K562 (cell line): ENCODE measurements at regions not wholly inside any gene's neighbourhood (a gene's known extent, or its start where the extent isn't known, plus 50 kb on each side); places are given as distances from the start of the nearest gene placed in this dataset.

Source experiments
- ATAC-seq: fragments of 200-7000 bp; cut with Tn5 transposase; 3 replicates; pipeline ENCODE4 v1.9.1; 2020; ENCODE audit warnings: moderate library complexity
- BruUV-seq: library from RNA; stranded (reverse); fragments of 400-500 nt; replicated peaks from 2 replicates; lab custom pipeline; 2021; lab: Mats Ljungman, UMichigan
- CTCF ChIA-PET: fragments of 300-600 bp; formaldehyde crosslinking; extraction: SDS; loops from one replicate; lab custom pipeline; 2021; ENCODE audit warnings: low intra/inter-chr PET ratio; lab: Yijun Ruan, JAX
- POLR2A ChIA-PET: fragments of 300-600, 350-650 bp; sonication (Branson Sonifier 250); formaldehyde crosslinking; extraction: SDS; loops from one replicate; lab custom pipeline; 2021; ENCODE audit warnings: antibody characterized with exemption, inconsistent platforms; lab: Yijun Ruan, JAX
- DNase-seq, 4 experiments: peaks; one replicate each; pipeline versions ENCODE4 v3.0.0 to v3.0.0-alpha.2; 2011 to 2018; ENCODE audit warnings: low spot score in 3 of 4, mixed read lengths in 3 of 4; ENCODE audit errors: extremely low read depth in 1 of 4
- FAIRE-seq: peaks from 2 replicates; lab custom pipeline; 2011; peaks lifted over from hg19 to GRCh38; lab: Jason Lieb, UNC
- H2AFZ ChIP-seq: 2 replicates; pipeline ENCODE4 v1.6.0; 2011; ENCODE audit warnings: low read depth, low read length, control low read depth, inconsistent platforms
- H3K27ac ChIP-seq: fragments of 200-600 bp; 3 replicates; pipeline ENCODE4 v1.8.0; 2011; ENCODE audit warnings: low read depth, mild to moderate bottlenecking, control low read depth, inconsistent platforms, low read length, moderate library complexity, mixed read lengths; ENCODE audit errors: extremely low read depth
- H3K27me3 ChIP-seq, 2 experiments: fragments of 300-600 bp in 1 of 2; 2 replicates in 1 of 2; 3 replicates in 1 of 2; pipeline versions ENCODE4 v1.6.0 to v1.8.0; 2011; ENCODE audit warnings: inconsistent platforms in 2 of 2, low read length in 2 of 2, mild to moderate bottlenecking in 1 of 2, mixed read lengths in 1 of 2, moderate library complexity in 1 of 2; ENCODE audit not compliant: control insufficient read depth in 2 of 2, insufficient read depth in 2 of 2
- H3K36me3 ChIP-seq: fragments of 300-600 bp; 3 replicates; pipeline ENCODE4 v1.8.0; 2011; ENCODE audit warnings: mild to moderate bottlenecking, low read length, inconsistent platforms; ENCODE audit not compliant: control insufficient read depth, insufficient read depth
- H3K4me1 ChIP-seq, 2 experiments: fragments of 200-600 bp in 1 of 2; replicated peaks in 1 of 2; 2 replicates in 1 of 2; 3 replicates in 1 of 2; pipeline versions ENCODE4 v1.5.1 to v1.8.0; 2011; ENCODE audit warnings: inconsistent platforms in 2 of 2, low read length in 2 of 2, mild to moderate bottlenecking in 1 of 2, mixed read lengths in 1 of 2, moderate library complexity in 1 of 2; ENCODE audit not compliant: control insufficient read depth in 2 of 2, insufficient read depth in 2 of 2
- H3K4me2 ChIP-seq: 2 replicates; pipeline ENCODE4 v1.6.1; 2011; ENCODE audit warnings: low read length, control low read depth, inconsistent platforms, mixed read lengths; ENCODE audit not compliant: insufficient read depth
- H3K4me3 ChIP-seq: fragments of 200-600 bp; sonication (generic), shearing (Covaris generic); 2 replicates; pipeline ENCODE4 v1.5.1; 2016; ENCODE audit warnings: control low read depth, inconsistent platforms
- H3K79me2 ChIP-seq: fragments of 200-600 bp; 3 replicates; pipeline ENCODE4 v1.8.0; 2011; ENCODE audit warnings: low read length, inconsistent platforms; ENCODE audit not compliant: control insufficient read depth, insufficient read depth
- H3K9ac ChIP-seq, 2 experiments: 2 replicates each; pipeline versions ENCODE4 v1.6.0 to v1.6.1; 2011; ENCODE audit warnings: low read depth in 2 of 2, low read length in 2 of 2, control low read depth in 1 of 2, inconsistent platforms in 1 of 2, mild to moderate bottlenecking in 1 of 2, mixed read lengths in 1 of 2; ENCODE audit not compliant: insufficient read depth in 1 of 2
- H3K9me1 ChIP-seq: one replicate; pipeline ENCODE4 v1.6.0; 2011; ENCODE audit warnings: inconsistent platforms, mild to moderate bottlenecking, low read length, moderate library complexity; ENCODE audit not compliant: control insufficient read depth, insufficient read depth
- H3K9me3 ChIP-seq: replicated peaks from 2 replicates; pipeline ENCODE4 v1.5.1; 2011; ENCODE audit warnings: low read depth, low read length, inconsistent platforms; ENCODE audit not compliant: control insufficient read depth, insufficient read depth
- H4K20me1 ChIP-seq: replicated peaks from 2 replicates; pipeline ENCODE4 v1.6.1; 2011; ENCODE audit warnings: low read length, inconsistent platforms, mixed read lengths; ENCODE audit not compliant: control insufficient read depth, insufficient read depth
- ARID2 ChIP-seq: fragments of 450-650 bp; IDR thresholded peaks from 2 replicates; pipeline ENCODE4 v1.6.1; 2017; ENCODE audit warnings: antibody characterized with exemption, mild to moderate bottlenecking
- ATF7 ChIP-seq: fragments of 450-650 bp; IDR thresholded peaks from 2 replicates; pipeline ENCODE4 v1.7.1; 2014; ENCODE audit warnings: mild to moderate bottlenecking, moderate library complexity
- CREM ChIP-seq: IDR thresholded peaks from 2 replicates; pipeline ENCODE4 v1.6.1; 2014; ENCODE audit warnings: antibody characterized with exemption, low read depth
- EHMT2 ChIP-seq: fragments of 450-650 bp; IDR thresholded peaks from 2 replicates; pipeline ENCODE4 v1.6.1; 2018; ENCODE audit warnings: antibody characterized with exemption
- FOXK1 ChIP-seq: sonication (generic); formaldehyde crosslinking; IDR thresholded peaks from 2 replicates; pipeline ENCODE4 v1.8.0; 2022; ENCODE audit warnings: missing genetic modification reagents, mild to moderate bottlenecking, borderline replicate concordance
- KDM5B ChIP-seq: fragments of 200-600 bp; sonication (generic); IDR thresholded peaks from 2 replicates; pipeline ENCODE4 v1.6.1; 2012; ENCODE audit warnings: low read depth, mild to moderate bottlenecking, moderate library complexity, low read length, control low read depth, inconsistent platforms; ENCODE audit not compliant: insufficient replicate concordance
- PRMT5 ChIP-seq: sonication (generic); formaldehyde crosslinking; IDR thresholded peaks from 2 replicates; pipeline ENCODE4 v1.5.0; 2020; ENCODE audit warnings: missing genetic modification reagents
- RCOR1 ChIP-seq, 2 experiments: IDR thresholded peaks; 2 replicates each; pipeline ENCODE4 v1.6.1; 2012; ENCODE audit warnings: low read depth in 2 of 2, low read length in 2 of 2, borderline replicate concordance in 1 of 2, improper control_type of control experiment in 1 of 2
- RNF2 ChIP-seq: sonication (generic); IDR thresholded peaks from 2 replicates; pipeline ENCODE4 v1.6.1; 2016
- ZFP36 ChIP-seq: fragments of 150-350 bp; IDR thresholded peaks from 2 replicates; pipeline ENCODE4 v1.6.1; 2018; ENCODE audit warnings: low read length, low read depth; ENCODE audit not compliant: partially characterized antibody
- ZNF140 ChIP-seq: fragments of 250-450 bp; sonication (Bioruptor Pico); IDR thresholded peaks from 2 replicates; pipeline ENCODE4 v1.8.0; 2021; ENCODE audit warnings: moderate library complexity, mild to moderate bottlenecking, inconsistent platforms
- ZNF253 ChIP-seq: fragments of 250-450 bp; sonication (Bioruptor Pico); conservative IDR thresholded peaks from 2 replicates; pipeline ENCODE4 v1.6.1; 2021; ENCODE audit warnings: mild to moderate bottlenecking
- ZNF551 ChIP-seq: fragments of 250-450 bp; sonication (Bioruptor Pico); IDR thresholded peaks from 2 replicates; pipeline ENCODE4 v1.5.0; 2021; ENCODE audit warnings: mild to moderate bottlenecking, moderate library complexity
- ZNF644 ChIP-seq: fragments of 200-800 bp; sonication (Bioruptor generic); IDR thresholded peaks from 2 replicates; pipeline ENCODE4 v1.6.1; 2016; ENCODE audit warnings: low read depth, missing genetic modification characterization, missing compliant biosample characterization
- WGBS: fragments of 100-300 bp; shearing (Covaris generic); methylation state at CpG from one replicate; pipeline ENCODE4 v1.1.6; 2016; ENCODE audit warnings: low coverage, mixed read lengths; ENCODE audit not compliant: insufficient coverage; ENCODE audit errors: missing lambda C conversion rate; 5-methylcytosine and 5-hydroxymethylcytosine counted together
- in situ Hi-C: fragments of 300-500 bp; cut with MboI; formaldehyde crosslinking; loops from 4 replicates; pipeline ENCODE4 v1.15.0; 2018; ENCODE audit warnings: inconsistent platforms, mixed read lengths
- intact Hi-C: fragments of 100-400 bp; cut with micrococcal nuclease; formaldehyde crosslinking; loops from 2 replicates; pipeline ENCODE4 v1.14.2; 2022
- TF ChIP-seq, protein P1 (sequence below): fragments of 250-450 bp; sonication (Bioruptor Pico); IDR thresholded peaks from 2 replicates; pipeline ENCODE4 v1.5.0; 2021
- TF ChIP-seq, protein P2 (sequence below): sonication (generic); formaldehyde crosslinking; IDR thresholded peaks from 2 replicates; pipeline ENCODE4 v1.8.0; 2022; ENCODE audit warnings: missing genetic modification reagents, mild to moderate bottlenecking, borderline replicate concordance
- TF ChIP-seq, protein P3 (sequence below): sonication (generic); formaldehyde crosslinking; IDR thresholded peaks from 2 replicates; pipeline ENCODE4 v1.8.0; 2022; ENCODE audit warnings: missing genetic modification reagents, mild to moderate bottlenecking, moderate library complexity, borderline replicate concordance
- TF ChIP-seq, protein P4 (sequence below): sonication (generic); formaldehyde crosslinking; IDR thresholded peaks from 2 replicates; pipeline ENCODE4 v1.8.1; 2023; ENCODE audit warnings: missing genetic modification reagents, mild to moderate bottlenecking, borderline replicate concordance

DNA sequence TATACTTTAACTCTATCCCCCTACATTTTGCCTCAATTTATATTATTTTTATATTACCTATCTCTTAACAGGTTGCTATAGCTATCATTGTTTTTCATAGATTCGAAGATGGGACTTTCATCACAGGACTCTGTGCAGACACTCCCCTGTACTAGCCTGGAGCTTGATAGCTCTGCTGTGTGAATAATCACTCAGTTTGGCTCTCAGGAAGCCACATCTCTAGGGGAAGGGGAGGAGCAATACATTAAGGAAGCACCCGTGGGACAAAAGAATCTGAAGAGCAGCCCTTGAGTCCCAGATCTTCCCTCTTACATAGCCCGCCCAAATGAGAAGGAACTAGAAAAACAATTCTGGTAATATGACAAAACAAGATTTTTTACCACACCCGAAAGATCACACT, 114.3 kb upstream of the FXR1 start:
- 0% methylated on average over 4 of the region's 4 CpGs for WGBS
- in situ Hi-C loops: no loop called here
- Histone ChIP-seq H3K36me3 (no peaks in the 10 kb centered on the region), H3K9ac (no peak overlapping the region), H3K9me3 (no peaks in the 10 kb centered on the region), H3K27ac (no peak overlapping the region), H3K9me1 (no peaks in the 10 kb centered on the region), H4K20me1 (no peaks in the 10 kb centered on the region), H3K4me3 (no peak overlapping the region), H3K4me1 (no peaks in the 10 kb centered on the region), H3K4me2 (no peak overlapping the region), H2AFZ (no peak overlapping the region), H3K27me3 (no peaks in the 10 kb centered on the region), H3K79me2 (no peaks in the 10 kb centered on the region)
- FAIRE-seq (no peak), DNase-seq (no peak), ATAC-seq (no peak)
- no TSS peak for BruUV-seq
- intact Hi-C loops: no loop called here
- ChIA-PET CTCF (no interaction called here), POLR2A (no interaction called here)
- TF ChIP-seq EHMT2 (no peak), ZNF253 (CRISPR knock-in tag) (no peak), ATF7 (no peak), KDM5B (no peak), ZNF551 (no peak), ARID2 (no peak), CREM (no peak), ZNF644 (tag) (no peak), ZFP36 (no peak), ZNF140 (CRISPR knock-in tag) (no peak), FOXK1 (no peak), PRMT5 (CRISPR knock-in tag) (no peak), RNF2 (no peak), RCOR1 (IDR thresholded peaks at IDR 0.05; ENCODE audit: borderline replicate concordance in 1 of 2, low read depth in 2 of 2, low read length in 2 of 2) (no peak)
- TF ChIP-seq, protein P1, sequence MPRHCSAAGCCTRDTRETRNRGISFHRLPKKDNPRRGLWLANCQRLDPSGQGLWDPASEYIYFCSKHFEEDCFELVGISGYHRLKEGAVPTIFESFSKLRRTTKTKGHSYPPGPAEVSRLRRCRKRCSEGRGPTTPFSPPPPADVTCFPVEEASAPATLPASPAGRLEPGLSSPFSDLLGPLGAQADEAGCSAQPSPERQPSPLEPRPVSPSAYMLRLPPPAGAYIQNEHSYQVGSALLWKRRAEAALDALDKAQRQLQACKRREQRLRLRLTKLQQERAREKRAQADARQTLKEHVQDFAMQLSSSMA: no peak
- TF ChIP-seq, protein P2, sequence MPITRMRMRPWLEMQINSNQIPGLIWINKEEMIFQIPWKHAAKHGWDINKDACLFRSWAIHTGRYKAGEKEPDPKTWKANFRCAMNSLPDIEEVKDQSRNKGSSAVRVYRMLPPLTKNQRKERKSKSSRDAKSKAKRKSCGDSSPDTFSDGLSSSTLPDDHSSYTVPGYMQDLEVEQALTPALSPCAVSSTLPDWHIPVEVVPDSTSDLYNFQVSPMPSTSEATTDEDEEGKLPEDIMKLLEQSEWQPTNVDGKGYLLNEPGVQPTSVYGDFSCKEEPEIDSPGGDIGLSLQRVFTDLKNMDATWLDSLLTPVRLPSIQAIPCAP (CRISPR knock-in tag): no peak
- TF ChIP-seq, protein P3, sequence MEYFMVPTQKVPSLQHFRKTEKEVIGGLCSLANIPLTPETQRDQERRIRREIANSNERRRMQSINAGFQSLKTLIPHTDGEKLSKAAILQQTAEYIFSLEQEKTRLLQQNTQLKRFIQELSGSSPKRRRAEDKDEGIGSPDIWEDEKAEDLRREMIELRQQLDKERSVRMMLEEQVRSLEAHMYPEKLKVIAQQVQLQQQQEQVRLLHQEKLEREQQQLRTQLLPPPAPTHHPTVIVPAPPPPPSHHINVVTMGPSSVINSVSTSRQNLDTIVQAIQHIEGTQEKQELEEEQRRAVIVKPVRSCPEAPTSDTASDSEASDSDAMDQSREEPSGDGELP (CRISPR knock-in tag): no peak
- TF ChIP-seq, protein P4, sequence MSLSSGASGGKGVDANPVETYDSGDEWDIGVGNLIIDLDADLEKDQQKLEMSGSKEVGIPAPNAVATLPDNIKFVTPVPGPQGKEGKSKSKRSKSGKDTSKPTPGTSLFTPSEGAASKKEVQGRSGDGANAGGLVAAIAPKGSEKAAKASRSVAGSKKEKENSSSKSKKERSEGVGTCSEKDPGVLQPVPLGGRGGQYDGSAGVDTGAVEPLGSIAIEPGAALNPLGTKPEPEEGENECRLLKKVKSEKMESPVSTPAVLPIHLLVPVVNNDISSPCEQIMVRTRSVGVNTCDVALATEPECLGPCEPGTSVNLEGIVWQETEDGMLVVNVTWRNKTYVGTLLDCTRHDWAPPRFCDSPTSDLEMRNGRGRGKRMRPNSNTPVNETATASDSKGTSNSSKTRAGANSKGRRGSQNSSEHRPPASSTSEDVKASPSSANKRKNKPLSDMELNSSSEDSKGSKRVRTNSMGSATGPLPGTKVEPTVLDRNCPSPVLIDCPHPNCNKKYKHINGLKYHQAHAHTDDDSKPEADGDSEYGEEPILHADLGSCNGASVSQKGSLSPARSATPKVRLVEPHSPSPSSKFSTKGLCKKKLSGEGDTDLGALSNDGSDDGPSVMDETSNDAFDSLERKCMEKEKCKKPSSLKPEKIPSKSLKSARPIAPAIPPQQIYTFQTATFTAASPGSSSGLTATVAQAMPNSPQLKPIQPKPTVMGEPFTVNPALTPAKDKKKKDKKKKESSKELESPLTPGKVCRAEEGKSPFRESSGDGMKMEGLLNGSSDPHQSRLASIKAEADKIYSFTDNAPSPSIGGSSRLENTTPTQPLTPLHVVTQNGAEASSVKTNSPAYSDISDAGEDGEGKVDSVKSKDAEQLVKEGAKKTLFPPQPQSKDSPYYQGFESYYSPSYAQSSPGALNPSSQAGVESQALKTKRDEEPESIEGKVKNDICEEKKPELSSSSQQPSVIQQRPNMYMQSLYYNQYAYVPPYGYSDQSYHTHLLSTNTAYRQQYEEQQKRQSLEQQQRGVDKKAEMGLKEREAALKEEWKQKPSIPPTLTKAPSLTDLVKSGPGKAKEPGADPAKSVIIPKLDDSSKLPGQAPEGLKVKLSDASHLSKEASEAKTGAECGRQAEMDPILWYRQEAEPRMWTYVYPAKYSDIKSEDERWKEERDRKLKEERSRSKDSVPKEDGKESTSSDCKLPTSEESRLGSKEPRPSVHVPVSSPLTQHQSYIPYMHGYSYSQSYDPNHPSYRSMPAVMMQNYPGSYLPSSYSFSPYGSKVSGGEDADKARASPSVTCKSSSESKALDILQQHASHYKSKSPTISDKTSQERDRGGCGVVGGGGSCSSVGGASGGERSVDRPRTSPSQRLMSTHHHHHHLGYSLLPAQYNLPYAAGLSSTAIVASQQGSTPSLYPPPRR (CRISPR knock-in tag): no peak
